H7 (cell line): ENCODE measurements at regions not wholly inside any gene's neighbourhood (a gene's known extent, or its start where the extent isn't known, plus 50 kb on each side); places are given as distances from the start of the nearest gene placed in this dataset.

Source experiments
- DNase-seq: peaks from one replicate; pipeline ENCODE4 v3.0.0; 2012
- H3K27me3 ChIP-seq: 2 replicates; pipeline ENCODE4 v1.6.0; 2011; ENCODE audit warnings: mild to moderate bottlenecking, low read length; ENCODE audit not compliant: control insufficient read depth, insufficient read depth
- H3K36me3 ChIP-seq: replicated peaks from 2 replicates; pipeline ENCODE4 v1.5.1; 2011; ENCODE audit warnings: low read length; ENCODE audit not compliant: control insufficient read depth, insufficient read depth
- H3K4me3 ChIP-seq: 2 replicates; pipeline ENCODE4 v1.5.1; 2011; ENCODE audit warnings: low read depth, mild to moderate bottlenecking, control low read depth, low read length, moderate library complexity; ENCODE audit not compliant: insufficient read depth

DNA sequence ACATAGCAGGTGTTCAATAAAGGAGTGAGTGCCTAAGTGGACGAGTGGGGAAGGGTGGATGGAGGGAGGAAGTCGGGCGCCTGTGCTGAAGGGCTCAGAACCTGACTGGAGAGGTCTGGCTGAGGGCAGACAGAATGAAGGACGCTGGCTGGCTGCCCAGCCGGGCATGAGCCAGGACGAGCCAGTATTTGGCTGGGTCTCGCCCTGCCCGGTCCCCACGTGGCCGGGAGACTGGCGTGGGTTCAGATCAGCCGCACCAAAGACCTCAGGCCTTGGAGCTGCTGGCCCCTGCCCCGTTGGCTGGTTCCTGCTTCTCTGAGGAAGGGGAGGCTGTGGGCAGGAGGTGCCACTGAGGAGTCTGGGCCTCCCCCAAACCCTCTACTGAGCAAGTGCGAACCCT, 79.8 kb downstream of the ENGASE start:
- Histone ChIP-seq H3K27me3 (no peaks in the 10 kb centered on the region), H3K4me3 (no peak overlapping the region), H3K36me3 (no peaks in the 10 kb centered on the region)
- DNase-seq: no peak

DNA sequence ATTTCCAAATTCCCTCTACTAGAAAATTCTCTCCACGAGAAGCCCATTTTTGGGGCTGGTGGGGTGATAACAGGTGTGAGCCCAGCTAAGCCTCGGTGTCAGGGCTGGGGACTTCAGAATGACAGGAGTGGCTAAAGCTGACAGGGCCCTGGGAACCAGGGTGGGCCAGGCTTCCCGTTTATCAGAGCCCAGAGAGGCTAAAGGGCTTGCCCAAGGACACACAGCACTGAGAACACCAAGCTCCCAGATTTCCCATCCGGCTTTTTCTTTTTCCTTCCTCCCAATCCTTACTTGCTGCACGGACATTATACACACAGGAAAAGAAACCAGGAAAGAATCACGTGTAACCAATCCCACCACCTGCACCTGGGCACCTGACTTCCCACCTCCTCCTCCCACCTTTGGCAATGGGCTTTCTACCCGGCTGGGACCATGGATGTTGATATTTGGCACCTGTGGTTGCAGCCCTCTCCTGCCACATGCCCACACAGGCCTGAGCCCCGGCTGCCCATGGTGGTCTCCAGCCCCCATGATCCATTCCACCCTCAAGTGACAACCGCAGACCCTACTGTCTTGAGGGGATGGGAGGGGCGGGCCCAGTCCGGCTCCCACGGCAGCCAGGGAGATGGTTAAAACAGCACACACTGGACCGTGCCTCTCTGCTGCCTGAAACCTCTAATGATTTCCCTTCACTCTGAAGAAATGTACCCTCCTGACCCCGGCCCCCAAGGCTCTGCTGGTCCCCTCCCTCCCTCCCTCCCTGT, 78.9 kb downstream of the ENGASE start:
- Histone ChIP-seq H3K4me3 (no peak overlapping the region), H3K27me3 (no peaks in the 10 kb centered on the region), H3K36me3 (no peaks in the 10 kb centered on the region)
- no peak for DNase-seq

DNA sequence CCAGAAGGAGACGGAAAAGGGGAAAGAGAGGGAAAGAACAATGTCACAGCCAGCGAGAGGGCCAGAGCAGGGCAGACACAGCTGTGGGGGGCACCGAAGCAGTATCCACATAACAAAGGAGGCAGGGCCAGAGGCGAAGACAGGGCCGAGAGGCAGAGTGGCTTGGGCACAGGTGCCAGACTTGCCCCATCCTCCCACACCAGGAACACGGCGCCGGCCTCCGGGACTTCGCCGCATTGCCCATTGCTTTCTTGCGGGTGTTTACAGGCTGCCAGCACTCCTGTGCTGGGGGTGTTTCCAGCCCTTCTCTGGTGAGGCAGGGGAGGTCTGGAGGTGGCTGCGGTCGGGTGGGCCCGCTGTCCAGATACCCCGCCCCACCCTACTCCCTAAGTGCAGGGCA, 78.0 kb downstream of the ENGASE start:
- Histone ChIP-seq H3K36me3 (no peaks in the 10 kb centered on the region), H3K27me3 (no peaks in the 10 kb centered on the region), H3K4me3 (no peak overlapping the region)
- no peak for DNase-seq

DNA sequence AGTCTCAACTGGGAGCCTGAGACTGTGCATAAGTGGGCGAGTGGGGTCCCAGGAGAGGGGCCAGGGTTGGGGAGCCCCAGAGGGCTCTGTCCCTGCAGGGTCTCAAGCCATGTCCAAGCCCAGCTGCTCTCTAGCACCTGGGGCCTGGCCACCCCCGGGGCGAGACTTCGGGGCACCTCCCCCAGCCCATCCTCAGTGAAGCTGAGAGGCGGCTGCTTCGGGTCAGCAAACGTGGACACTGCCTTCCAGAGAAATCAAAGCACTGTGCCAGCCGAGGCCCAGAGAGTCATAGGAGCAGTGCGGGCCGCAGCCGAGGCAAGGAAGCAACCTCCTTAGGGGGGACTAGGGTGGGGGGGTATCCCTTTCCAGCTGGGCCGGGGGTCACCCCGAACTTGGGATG, 77.5 kb downstream of the ENGASE start:
- Histone ChIP-seq H3K4me3 (no peak overlapping the region), H3K27me3 (no peaks in the 10 kb centered on the region), H3K36me3 (no peaks in the 10 kb centered on the region)
- peak; percentile 67 for DNase-seq

DNA sequence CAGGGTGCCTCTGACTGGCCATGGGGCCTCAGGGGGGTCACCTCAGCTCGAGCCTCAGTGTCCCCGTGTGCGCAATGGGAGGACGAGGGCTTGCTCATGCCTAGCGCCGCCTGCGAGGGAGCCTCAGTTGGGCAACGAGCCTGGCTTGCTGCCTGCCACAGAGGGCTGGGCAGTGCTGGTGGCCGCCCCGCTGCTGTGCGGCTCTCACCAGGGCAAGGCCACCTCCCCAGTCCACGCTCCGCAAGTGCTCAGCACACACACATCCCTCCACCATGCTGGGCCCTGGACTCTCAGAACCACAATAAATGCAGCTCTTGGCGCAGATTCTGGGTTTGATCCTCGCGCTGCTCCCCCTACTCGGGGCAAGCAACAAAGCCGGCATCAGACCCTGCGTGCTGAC, 76.2 kb downstream of the ENGASE start:
- no peak for DNase-seq
- no peaks in the 10 kb centered on the region for H3K36me3 ChIP-seq

DNA sequence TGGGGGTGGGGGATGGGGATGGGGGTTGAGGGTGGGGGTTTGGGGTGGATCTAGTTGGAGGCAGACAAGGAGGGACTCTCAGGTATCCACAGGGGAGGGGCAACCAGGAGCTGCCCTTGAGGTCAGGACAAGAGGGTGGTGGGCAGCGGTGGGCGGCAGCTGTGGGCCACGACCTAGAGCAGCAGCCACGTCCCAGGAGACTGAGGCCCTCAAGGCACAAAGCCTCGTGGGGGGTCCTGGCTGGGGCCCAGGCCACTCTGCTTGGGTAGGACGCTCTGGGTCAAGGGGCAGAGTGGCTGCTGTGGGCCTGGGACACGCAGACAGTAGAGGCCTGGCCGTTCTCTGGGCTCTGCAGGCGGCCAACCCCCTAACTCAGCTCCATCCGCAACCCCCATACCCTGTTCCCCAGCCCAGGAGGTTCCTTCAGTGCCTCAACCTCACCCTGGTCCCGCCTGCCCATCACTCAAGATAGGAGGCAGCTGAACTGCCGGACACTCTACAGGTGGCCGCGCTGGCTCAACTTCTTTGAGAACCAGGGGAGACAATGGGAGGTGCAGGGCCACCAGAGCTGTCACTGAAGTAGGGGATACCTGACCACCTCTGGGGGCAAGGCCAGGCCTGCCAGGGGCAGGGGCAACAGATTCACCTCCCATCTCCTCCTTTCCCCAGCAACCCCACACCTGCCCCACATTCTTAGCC, 75.6 kb downstream of the ENGASE start:
- no peak overlapping the region for H3K4me3 ChIP-seq
- DNase-seq: no peak
- no peaks in the 10 kb centered on the region for H3K36me3 ChIP-seq
- no peaks in the 10 kb centered on the region for H3K27me3 ChIP-seq

More for the DNA sequence above, 76.2 kb downstream of the ENGASE start:
- H3K27me3 ChIP-seq: no peaks in the 10 kb centered on the region
- H3K4me3 ChIP-seq: no peak overlapping the region

DNA sequence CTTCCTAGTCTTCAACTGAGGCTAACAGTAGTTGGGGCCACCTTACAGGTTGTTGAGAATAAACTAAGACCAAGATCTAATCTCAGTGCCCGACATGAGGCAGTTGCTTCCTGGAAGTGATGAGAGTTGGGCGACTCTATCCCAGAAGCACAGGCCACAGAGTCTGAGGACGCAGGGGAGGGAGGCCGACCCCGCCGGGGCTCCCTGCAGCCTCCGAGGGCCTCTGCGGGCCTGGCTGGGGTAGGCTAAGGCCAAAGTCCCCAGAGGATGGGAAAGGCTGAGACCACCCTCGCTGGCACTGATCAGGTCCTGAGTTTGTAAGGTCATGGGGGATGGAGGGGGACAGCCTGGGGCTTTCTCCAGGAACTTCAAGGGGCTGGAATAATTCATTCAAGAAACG, 74.0 kb downstream of the ENGASE start:
- DNase-seq: no peak
- H3K27me3 ChIP-seq: no peaks in the 10 kb centered on the region
- H3K4me3 ChIP-seq: no peak overlapping the region
- no peaks in the 10 kb centered on the region for H3K36me3 ChIP-seq

DNA sequence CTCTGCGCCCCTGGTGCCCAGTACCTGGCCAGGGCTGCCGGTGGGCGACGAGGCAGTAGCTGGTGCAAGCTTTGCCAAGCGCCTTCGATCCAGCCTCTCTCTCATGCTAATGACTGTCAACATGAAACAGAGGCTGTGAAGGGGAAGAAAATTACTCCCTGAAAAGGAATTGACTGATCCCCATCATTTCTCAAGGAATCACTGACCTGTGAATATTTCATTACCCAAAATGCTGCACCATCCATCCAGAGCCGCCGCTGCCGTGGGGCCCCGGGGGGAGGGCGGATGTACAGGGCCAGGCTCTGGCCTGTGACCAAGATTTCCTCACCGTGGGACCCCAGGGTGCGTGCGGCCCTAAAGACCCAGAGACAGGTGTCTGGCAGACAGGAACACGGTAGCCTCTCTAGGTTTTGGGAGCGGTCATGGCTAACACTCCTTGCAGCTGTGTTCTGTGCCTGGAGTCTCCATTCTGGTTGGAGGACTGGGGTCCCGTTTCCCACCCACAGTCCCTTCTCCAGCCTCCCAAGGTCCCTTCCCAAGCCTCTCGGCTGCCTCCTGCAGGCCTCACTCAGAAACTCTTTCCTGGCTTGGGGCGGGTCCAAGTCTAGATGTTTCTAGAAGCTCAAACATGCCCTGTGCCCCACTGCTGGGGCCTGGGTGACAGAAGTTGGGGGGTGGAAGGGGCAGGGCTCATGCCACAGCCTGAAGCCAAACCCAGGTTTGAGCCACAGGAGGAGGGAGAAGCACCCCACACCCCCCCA, 73.3 kb downstream of the ENGASE start:
- H3K27me3 ChIP-seq: no peaks in the 10 kb centered on the region
- no peak overlapping the region for H3K4me3 ChIP-seq
- H3K36me3 ChIP-seq: no peaks in the 10 kb centered on the region
- no peak for DNase-seq

DNA sequence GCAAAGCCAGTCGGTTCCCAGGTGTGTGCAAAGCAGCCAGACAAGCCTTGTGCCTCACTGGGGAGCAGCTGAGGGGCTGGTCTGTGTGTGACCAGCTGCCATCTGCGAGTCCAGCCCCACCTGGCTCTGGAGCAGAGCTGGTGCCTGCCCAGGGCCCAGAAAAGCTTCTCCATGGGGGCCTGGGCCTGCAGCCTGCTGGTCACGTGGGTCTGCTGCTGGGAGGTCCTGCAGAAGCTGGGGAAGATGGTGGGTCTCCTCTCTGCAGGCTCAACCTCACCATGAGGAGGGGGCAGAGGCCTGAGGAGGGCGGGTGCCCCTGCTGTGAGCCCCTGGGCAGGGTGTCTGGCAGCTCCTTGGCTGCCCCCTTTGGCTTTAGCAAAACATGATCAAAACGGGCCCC, 71.9 kb downstream of the ENGASE start:
- no peaks in the 10 kb centered on the region for H3K27me3 ChIP-seq
- no peak for DNase-seq
- H3K36me3 ChIP-seq: no peaks in the 10 kb centered on the region
- H3K4me3 ChIP-seq: no peak overlapping the region

DNA sequence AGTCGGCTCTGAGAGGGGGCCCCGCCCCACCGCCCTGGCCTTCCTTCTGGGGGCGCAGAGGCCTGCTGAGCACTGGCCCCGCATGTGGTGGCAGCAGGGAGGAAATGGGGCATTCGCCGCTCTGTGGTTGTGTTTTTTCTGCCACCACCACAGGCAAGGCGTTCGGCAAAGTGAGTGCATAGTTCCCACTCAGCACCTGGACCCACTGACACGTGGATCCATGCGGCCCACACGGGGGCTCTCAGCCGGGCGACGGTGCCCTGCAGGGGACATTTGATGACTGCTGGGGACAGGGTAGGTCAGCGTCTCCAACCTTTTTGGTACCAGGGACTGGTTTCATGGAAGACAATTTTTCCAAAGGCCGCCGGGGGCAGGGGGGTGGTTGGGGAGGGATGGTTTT, 70.9 kb downstream of the ENGASE start:
- Histone ChIP-seq H3K27me3 (no peaks in the 10 kb centered on the region), H3K4me3 (no peak overlapping the region), H3K36me3 (no peaks in the 10 kb centered on the region)
- DNase-seq: no peak

DNA sequence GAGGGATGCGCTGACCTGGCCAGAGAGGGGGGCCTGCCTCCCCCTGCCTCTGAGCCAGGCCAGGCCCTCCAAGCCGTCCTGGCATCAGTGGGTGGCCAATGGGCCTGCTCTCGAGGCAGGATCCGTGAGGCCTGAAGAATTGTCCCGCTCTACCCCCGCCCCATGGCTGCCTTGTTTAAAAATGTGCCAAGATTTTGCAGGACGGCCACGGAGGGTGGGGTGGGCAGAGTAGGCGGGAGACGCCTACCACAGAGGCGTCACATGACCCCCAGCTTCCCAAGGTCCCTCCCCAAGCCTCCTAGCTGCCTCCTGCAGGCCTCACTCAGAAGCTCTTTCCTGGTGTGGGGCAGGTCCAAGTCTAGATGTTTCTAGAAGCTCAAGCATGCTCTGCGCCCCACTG, 69.5 kb downstream of the ENGASE start:
- no peak overlapping the region for H3K4me3 ChIP-seq
- no peaks in the 10 kb centered on the region for H3K36me3 ChIP-seq
- no peaks in the 10 kb centered on the region for H3K27me3 ChIP-seq
- no peak for DNase-seq

DNA sequence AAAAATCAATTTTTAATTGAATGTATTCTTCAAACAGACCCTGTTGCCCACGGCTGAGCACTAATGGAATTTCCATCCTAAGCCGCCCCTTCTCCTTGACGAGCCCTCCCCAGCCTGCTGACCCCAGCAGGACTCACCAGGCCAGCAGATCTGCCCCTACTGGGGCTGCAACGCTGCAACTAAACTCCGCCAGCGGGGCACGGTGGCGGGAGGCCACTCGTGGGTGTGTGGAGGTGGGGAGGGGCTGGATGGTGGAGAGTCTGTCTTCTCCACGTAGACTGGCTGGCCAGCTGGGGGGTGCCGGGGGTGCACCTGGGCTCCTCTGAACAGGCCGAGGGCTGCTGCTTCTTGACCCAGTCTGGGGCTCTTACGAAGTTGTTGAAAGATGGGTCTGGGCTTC, 67.8 kb downstream of the ENGASE start:
- Histone ChIP-seq H3K36me3 (no peaks in the 10 kb centered on the region), H3K27me3 (no peaks in the 10 kb centered on the region), H3K4me3 (no peak overlapping the region)
- no peak for DNase-seq

DNA sequence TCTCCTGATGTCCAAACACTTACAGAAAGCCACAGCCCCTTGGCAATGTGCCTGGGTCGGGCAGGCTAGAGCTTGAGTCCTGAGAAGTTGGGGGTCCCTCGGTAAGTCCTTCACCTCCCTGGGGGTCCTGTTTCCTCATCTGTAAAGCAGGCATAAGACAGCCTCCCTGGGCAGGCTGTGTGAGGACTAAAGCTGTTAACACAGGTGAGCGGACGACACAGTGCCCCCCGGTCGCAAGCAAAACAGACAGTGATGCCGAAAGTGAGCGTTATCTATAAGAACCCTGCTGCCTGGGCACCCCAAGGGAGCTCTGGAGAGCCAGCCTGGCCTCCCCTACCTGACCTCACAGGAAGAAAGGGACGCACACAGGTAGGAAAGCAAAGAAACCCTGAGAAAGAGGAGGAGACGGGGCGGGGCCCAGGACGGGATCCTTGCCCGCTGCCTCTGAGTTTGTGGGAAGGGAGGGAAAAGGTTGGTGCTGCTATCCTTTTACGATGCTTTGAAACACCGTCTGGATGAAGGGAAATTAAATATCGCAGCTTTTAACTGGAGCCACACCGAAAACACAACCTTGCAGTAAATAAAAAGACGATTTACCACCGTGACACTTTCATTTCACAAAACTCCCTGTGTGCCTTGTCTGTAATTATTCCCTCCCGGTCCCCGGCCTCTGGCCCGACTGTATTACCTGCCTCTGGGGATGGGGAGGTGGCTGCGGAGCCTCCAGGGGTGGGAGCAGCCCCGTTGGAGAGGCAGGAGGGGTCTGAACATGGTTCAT, 67.1 kb downstream of the ENGASE start:
- no peaks in the 10 kb centered on the region for H3K36me3 ChIP-seq
- H3K27me3 ChIP-seq: no peaks in the 10 kb centered on the region
- no peak for DNase-seq
- H3K4me3 ChIP-seq: no peak overlapping the region

DNA sequence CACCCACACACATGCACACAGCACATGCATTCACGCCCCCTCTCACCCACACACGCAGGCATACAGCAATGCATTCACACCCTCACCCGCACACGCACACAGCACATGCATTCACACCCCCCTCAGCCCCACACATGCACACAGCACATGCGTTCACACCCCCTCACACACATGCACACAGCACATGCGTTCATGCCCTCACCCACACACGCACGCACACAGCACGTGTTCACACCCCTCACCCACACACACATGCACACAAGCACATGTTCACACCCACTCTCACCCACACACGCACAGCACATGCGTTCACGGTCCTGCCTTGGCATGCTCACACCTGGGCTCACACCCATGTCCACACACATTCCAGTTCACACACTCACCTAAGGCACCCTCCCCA, 64.2 kb downstream of the ENGASE start:
- Histone ChIP-seq H3K4me3 (no peak overlapping the region), H3K27me3 (no peaks in the 10 kb centered on the region)
- no peak for DNase-seq

More for the DNA sequence above, 64.2 kb downstream of the ENGASE start:
- no peaks in the 10 kb centered on the region for H3K36me3 ChIP-seq
